H9 (cell line): ENCODE measurements at regions not wholly inside any gene's neighbourhood (a gene's known extent, or its start where the extent isn't known, plus 50 kb on each side); places are given as distances from the start of the nearest gene placed in this dataset.

Source experiments
- DNase-seq: peaks from one replicate; pipeline ENCODE4 v3.0.0-alpha.2; 2017
- H2AFZ ChIP-seq: one replicate; pipeline ENCODE4 v1.6.1; 2013; ENCODE audit warnings: mild to moderate bottlenecking, low read length, control low read depth, moderate library complexity
- H2AK5ac ChIP-seq: 2 replicates; pipeline ENCODE4 v1.6.1; 2013; ENCODE audit warnings: low read length, control low read depth, mixed read lengths; ENCODE audit not compliant: insufficient read length
- H2BK120ac ChIP-seq: one replicate; pipeline ENCODE4 v1.6.1; 2013; ENCODE audit warnings: low read depth, mild to moderate bottlenecking, low read length, control low read depth, inconsistent platforms; ENCODE audit not compliant: poor library complexity, severe bottlenecking
- H2BK12ac ChIP-seq: 2 replicates; pipeline ENCODE4 v1.6.1; 2013; ENCODE audit warnings: low read length, control low read depth, mixed read lengths, low read depth; ENCODE audit not compliant: insufficient read length
- H2BK15ac ChIP-seq: 2 replicates; pipeline ENCODE4 v1.6.1; 2013; ENCODE audit warnings: low read depth, low read length, control low read depth
- H2BK20ac ChIP-seq: one replicate; pipeline ENCODE4 v1.6.1; 2013; ENCODE audit warnings: low read depth, mild to moderate bottlenecking, low read length, control low read depth, inconsistent platforms; ENCODE audit not compliant: poor library complexity, severe bottlenecking
- H2BK5ac ChIP-seq: 2 replicates; pipeline ENCODE4 v1.6.1; 2013; ENCODE audit warnings: low read length, control low read depth, mixed read lengths; ENCODE audit not compliant: insufficient read length
- H3K14ac ChIP-seq: 2 replicates; pipeline ENCODE4 v1.6.1; 2013; ENCODE audit warnings: low read length, control low read depth; ENCODE audit not compliant: insufficient read depth
- H3K18ac ChIP-seq: 2 replicates; pipeline ENCODE4 v1.6.1; 2013; ENCODE audit warnings: low read depth, mild to moderate bottlenecking, mixed read lengths, low read length, control low read depth; ENCODE audit not compliant: insufficient read length
- H3K23ac ChIP-seq: 2 replicates; pipeline ENCODE4 v1.6.1; 2013; ENCODE audit warnings: low read length, control low read depth, mixed read lengths, low read depth; ENCODE audit not compliant: insufficient read length
- H3K23me2 ChIP-seq: 2 replicates; pipeline ENCODE4 v1.6.1; 2013; ENCODE audit warnings: low read depth, mild to moderate bottlenecking, mixed read lengths, low read length, control low read depth; ENCODE audit not compliant: insufficient read length, poor library complexity, severe bottlenecking
- H3K27ac ChIP-seq: 2 replicates; pipeline ENCODE4 v1.5.1; 2013; ENCODE audit warnings: low read length, control low read depth, mixed read lengths, low read depth; ENCODE audit not compliant: insufficient read length
- H3K27me3 ChIP-seq: 2 replicates; pipeline ENCODE4 v1.6.1; 2013; ENCODE audit warnings: low read length, control low read depth, inconsistent platforms; ENCODE audit not compliant: insufficient read depth
- H3K4ac ChIP-seq: 2 replicates; pipeline ENCODE4 v1.6.1; 2013; ENCODE audit warnings: low read depth, mild to moderate bottlenecking, control low read depth, inconsistent platforms, low read length, moderate library complexity
- H3K4me1 ChIP-seq: 2 replicates; pipeline ENCODE4 v1.6.1; 2013; ENCODE audit warnings: low read length, control low read depth, inconsistent platforms; ENCODE audit not compliant: insufficient read depth
- H3K4me2 ChIP-seq: 2 replicates; pipeline ENCODE4 v1.6.1; 2013; ENCODE audit warnings: low read length, control low read depth, mixed read lengths; ENCODE audit not compliant: insufficient read length, insufficient read depth
- H3K56ac ChIP-seq: 2 replicates; pipeline ENCODE4 v1.6.1; 2013; ENCODE audit warnings: low read depth, mild to moderate bottlenecking, mixed read lengths, low read length, control low read depth; ENCODE audit not compliant: insufficient read length
- H3K79me1 ChIP-seq: 2 replicates; pipeline ENCODE4 v1.6.1; 2013; ENCODE audit warnings: low read depth, mild to moderate bottlenecking, moderate library complexity, low read length, control low read depth, inconsistent platforms; ENCODE audit not compliant: insufficient read depth, poor library complexity, severe bottlenecking
- H3K79me2 ChIP-seq: 2 replicates; pipeline ENCODE4 v1.6.1; 2013; ENCODE audit warnings: low read length, control low read depth, inconsistent platforms; ENCODE audit not compliant: insufficient read depth
- H3K9ac ChIP-seq: 2 replicates; pipeline ENCODE4 v1.6.1; 2013; ENCODE audit warnings: low read length, control low read depth, mixed read lengths; ENCODE audit not compliant: insufficient read length; ENCODE audit errors: extremely low read depth
- H3K9me3 ChIP-seq: one replicate; pipeline ENCODE4 v1.6.1; 2013; ENCODE audit warnings: low read depth, low read length, inconsistent platforms; ENCODE audit not compliant: control insufficient read depth
- H3T11ph ChIP-seq: one replicate; pipeline ENCODE4 v1.6.1; 2013; ENCODE audit warnings: mild to moderate bottlenecking, low read length, control low read depth, inconsistent platforms
- H4K20me1 ChIP-seq: one replicate; pipeline ENCODE4 v1.6.1; 2013; ENCODE audit not compliant: control insufficient read depth, insufficient read length, insufficient read depth
- H4K5ac ChIP-seq: 2 replicates; pipeline ENCODE4 v1.6.1; 2013; ENCODE audit warnings: low read depth, mild to moderate bottlenecking, mixed read lengths, low read length, control low read depth; ENCODE audit not compliant: insufficient read length
- H4K8ac ChIP-seq: replicated peaks from 2 replicates; pipeline ENCODE4 v1.6.1; 2013; ENCODE audit warnings: low read length, control low read depth, mixed read lengths, low read depth; ENCODE audit not compliant: insufficient read length
- H4K91ac ChIP-seq: 2 replicates; pipeline ENCODE4 v1.6.1; 2013; ENCODE audit warnings: low read depth, mild to moderate bottlenecking, moderate library complexity, mixed read lengths, low read length, control low read depth; ENCODE audit not compliant: insufficient read length
- H3K27ac Mint-ChIP-seq, 3 experiments: 2 replicates in 2 of 3; 3 replicates in 1 of 3; pipeline ENCODE4 v1.8.0; 2020 to 2021; ENCODE audit warnings: mixed read lengths in 3 of 3, mild to moderate bottlenecking in 1 of 3, moderate library complexity in 1 of 3
- H3K27me3 Mint-ChIP-seq: 2 replicates; pipeline ENCODE4 v1.8.0; 2021; ENCODE audit warnings: low read depth, mild to moderate bottlenecking, moderate library complexity, mixed read lengths
- H3K36me3 Mint-ChIP-seq, 3 experiments: 2 replicates in 2 of 3; 3 replicates in 1 of 3; pipeline ENCODE4 v1.8.0; 2020 to 2021; ENCODE audit warnings: low read depth in 3 of 3, mixed read lengths in 3 of 3; ENCODE audit not compliant: insufficient read depth in 1 of 3
- H3K4me1 Mint-ChIP-seq, 2 experiments: 2 replicates each; pipeline ENCODE4 v1.8.0; 2020; ENCODE audit warnings: mixed read lengths in 2 of 2
- H3K4me3 Mint-ChIP-seq, 2 experiments: 2 replicates in 1 of 2; 3 replicates in 1 of 2; pipeline ENCODE4 v1.8.0; 2020 to 2021; ENCODE audit warnings: mild to moderate bottlenecking in 2 of 2, mixed read lengths in 2 of 2, moderate library complexity in 1 of 2
- H3K9me3 Mint-ChIP-seq, 2 experiments: 2 replicates in 1 of 2; 3 replicates in 1 of 2; pipeline ENCODE4 v1.8.0; 2020; ENCODE audit warnings: mild to moderate bottlenecking in 2 of 2, mixed read lengths in 2 of 2, moderate library complexity in 1 of 2
- CTCF ChIP-seq: fragments of 200-600 bp; sonication (generic); conservative IDR thresholded peaks from 3 replicates; pipeline ENCODE4 v1.8.0; 2021; ENCODE audit warnings: antibody characterized with exemption, mild to moderate bottlenecking
- WGBS: extraction: QIAGEN DNeasy Blood & Tissue Kit; methylation state at CpG from one replicate; pipeline ENCODE4 v1.1.7; 2013; ENCODE audit warnings: missing lambda C conversion rate, low lambda C conversion rate, mixed read lengths; ENCODE audit not compliant: insufficient read length; ENCODE audit errors: extremely low coverage; 5-methylcytosine and 5-hydroxymethylcytosine counted together

GRCh38 chr10:64880546-64880945 is 1359.3 kb downstream of the REEP3 start:
- Histone ChIP-seq H3K14ac (no peak overlapping the region), H3K4me2 (no peak overlapping the region), H3K23me2 (no peaks in the 10 kb centered on the region), H2AFZ (no peak overlapping the region), H2BK5ac (no peak overlapping the region), H3K18ac (no peak overlapping the region), H3K4me1 (no peaks in the 10 kb centered on the region), H3K79me2 (no peaks in the 10 kb centered on the region), H2AK5ac (no peak overlapping the region), H3T11ph (no peak overlapping the region), H3K9me3 (no peaks in the 10 kb centered on the region), H2BK120ac (no peak overlapping the region), H3K4ac (no peak overlapping the region), H3K23ac (no peak overlapping the region), H3K9ac (no peak overlapping the region), H2BK20ac (no peak overlapping the region), H4K5ac (no peak overlapping the region), H3K79me1 (no peaks in the 10 kb centered on the region), H4K91ac (no peak overlapping the region), H2BK15ac (no peak overlapping the region), H3K27me3 (no peaks in the 10 kb centered on the region), H3K56ac (no peak overlapping the region), H4K20me1 (no peaks in the 10 kb centered on the region), H3K27ac (no peak overlapping the region), H2BK12ac (no peak overlapping the region), H4K8ac (no peak overlapping the region)
- no CpG with 5 or more reads among the region's 3 CpGs for WGBS
- Mint-ChIP-seq H3K9me3 (no peaks in the 10 kb centered on the region), H3K27ac (no peak overlapping the region), H3K4me3 (no peak overlapping the region), H3K4me1 (no peaks in the 10 kb centered on the region), H3K36me3 (no peaks in the 10 kb centered on the region), H3K27me3 (no peaks in the 10 kb centered on the region)
- TF ChIP-seq CTCF, result no peak
- DNase-seq, result no peak
